ENCODE measurements at regions not wholly inside any gene's neighbourhood (a gene's known extent, or its start where the extent isn't known, plus 50 kb on each side); places are given as distances from the start of the nearest gene placed in this dataset.

DNA sequence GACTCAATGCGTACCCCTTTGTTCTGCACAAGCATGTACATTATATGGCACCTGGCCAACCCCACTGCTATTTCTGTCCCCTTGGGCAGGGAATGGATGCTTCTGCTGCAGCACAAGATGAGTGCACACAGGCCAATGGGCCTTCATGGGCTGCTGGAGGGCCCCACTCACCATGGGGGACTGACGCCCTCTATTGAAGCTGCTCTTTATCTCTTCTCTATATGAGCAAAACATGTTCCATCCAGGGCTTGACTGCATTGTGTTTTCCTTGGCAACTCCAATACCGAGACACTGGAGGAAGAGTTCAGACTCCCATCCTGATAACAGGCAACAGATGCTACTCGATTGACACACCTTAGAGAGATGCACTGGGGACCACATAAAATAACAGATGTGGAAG lies 251.6 kb upstream of the NCKAP5 start:
- DNase-seq = no peak
- intact Hi-C loops (cut with DNase I) = no loop called here

DNA sequence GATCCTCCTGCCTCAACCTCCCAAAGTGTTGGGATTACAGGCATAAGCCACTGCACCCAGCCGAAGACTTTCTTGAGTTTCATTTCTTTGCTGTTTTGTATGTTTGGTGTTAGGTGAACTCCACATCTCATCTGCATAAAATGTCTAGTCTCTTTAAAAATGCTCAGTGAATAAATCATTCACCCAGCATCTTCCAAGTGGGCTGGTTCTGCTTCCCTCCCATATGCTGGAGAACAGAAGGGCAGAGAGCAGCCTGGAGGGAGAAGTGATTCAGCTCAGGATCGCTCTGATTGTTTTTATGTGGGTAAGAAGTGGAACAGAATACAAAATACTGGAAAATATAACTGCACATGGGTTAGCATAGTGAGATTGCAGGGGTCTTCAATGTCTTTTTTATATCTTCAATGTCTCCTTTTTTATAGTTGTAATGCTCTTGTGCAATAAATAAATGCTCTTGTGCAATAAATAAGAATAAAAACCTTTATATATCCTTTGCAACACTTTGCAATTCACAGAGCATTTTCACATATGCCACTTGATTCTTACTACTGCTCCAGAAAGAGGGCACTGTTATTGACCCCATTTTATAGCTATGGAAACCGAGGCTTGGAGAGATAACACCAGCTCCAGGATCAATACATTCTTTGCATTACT lies 253.0 kb upstream of the NCKAP5 start:
- intact Hi-C loops (cut with DNase I) = no loop called here
- DNase-seq = no peak

DNA sequence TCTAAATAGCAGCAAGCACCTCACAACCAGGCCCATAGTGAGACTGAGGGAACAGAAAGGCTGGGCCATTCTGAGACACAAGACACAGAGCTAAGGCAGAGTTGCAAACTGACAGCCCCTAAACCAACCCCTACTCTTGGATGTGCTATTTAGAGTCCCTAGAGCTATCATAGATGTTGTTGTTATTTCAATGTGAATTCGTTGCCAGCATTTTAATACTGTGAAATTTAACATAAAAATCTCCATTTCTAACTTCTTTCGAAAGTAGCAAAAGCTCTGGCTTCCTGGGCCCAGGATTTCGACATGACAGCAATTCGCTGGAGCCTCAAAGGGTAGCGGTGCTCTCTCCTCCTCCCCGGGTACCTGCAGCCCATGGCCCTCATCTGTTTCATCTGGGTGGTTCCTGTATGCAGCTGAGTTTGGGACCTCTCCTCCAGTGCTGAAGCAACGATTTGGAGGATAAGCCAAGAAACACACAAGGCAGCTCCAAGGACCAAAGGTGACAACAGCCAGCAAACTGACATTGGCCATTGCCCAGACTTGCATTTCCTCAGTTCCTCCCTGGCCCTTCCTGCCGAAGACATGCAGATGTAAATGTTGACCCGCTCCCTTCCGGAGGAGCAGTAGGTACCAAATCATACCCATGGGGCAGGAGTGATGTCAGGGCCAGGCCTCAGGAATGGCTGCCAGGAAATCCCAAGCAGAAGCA lies 254.4 kb upstream of the NCKAP5 start:
- intact Hi-C loops (cut with DNase I) = no loop called here
- no peak for DNase-seq

DNA sequence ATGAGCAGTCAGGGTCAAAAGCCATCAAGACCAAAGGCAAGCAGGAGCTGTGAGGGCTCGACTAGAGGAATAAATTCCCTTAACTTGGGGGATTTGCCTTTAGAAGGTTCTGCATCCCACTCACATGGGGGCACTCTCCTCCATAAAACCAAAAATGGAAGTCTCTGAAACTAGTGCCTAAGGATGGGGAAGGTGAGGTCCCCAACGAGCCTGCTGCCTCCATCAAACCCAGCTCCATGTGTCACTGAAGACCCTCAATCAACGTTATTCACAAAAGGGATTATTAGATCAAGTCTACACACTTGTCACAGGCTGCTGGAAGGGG lies 254.9 kb upstream of the NCKAP5 start:
- intact Hi-C loops (cut with DNase I) = no loop called here
- DNase-seq = no peak

DNA sequence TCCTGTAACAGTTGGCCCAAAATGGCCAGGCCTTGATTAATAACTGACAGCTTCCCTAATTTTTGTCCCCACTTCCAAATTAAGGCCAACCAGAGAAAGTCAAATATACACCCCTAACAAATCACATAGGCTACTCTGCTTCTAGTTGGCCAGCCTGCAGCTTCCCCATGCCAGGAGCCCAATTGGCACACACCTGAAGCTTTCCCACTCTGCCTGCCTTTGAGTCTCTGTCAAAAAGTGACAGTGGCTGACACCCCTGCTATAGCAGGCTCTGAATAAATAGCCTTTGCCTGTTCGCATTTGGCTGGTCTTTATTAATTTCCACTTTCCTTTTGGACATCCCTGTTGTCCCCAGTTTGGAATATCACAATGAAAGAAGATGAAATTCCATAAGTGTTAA lies 256.6 kb upstream of the NCKAP5 start:
- intact Hi-C loops (cut with DNase I) = no loop called here
- DNase-seq = no peak

DNA sequence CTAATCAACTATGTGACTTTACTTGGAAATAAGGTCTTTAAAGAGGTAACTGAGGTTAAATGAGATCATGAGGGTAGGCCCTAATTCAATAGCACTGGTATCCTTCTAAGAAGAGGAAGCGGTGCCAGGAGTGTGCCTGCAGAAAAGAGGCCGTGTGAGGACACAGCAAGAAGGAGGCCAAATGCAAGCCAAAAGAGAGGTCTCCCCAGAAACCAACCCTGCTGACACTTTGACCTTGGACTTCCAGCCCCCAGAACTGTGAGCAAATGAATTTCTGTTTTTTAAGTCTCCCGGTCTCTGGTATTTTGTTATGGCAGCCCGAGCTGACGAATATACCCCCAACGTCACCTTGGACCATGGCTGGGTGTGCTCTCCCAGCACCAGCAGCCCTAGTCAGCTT lies 257.5 kb upstream of the NCKAP5 start:
- intact Hi-C loops (cut with DNase I) = no loop called here
- DNase-seq = no peak

DNA sequence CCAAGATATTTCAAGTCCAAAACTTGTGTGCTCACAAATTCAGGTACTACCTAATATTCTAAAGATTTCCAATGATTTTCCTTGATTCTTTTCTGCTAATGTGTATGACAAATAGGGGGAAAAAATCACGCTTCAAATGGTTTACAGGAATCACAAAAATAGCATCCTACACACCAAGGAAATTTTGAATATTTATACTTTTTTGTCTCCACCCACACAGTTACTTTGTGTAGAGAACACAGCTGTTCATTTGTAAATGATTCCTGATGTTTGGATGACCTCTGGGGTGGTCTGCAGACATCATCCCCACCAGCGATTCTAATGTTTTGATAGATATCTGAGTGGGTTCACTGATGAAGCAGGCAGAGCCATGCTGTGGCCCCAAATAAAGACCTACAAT lies 260.6 kb upstream of the NCKAP5 start:
- intact Hi-C loops (cut with DNase I) = no loop called here

DNA sequence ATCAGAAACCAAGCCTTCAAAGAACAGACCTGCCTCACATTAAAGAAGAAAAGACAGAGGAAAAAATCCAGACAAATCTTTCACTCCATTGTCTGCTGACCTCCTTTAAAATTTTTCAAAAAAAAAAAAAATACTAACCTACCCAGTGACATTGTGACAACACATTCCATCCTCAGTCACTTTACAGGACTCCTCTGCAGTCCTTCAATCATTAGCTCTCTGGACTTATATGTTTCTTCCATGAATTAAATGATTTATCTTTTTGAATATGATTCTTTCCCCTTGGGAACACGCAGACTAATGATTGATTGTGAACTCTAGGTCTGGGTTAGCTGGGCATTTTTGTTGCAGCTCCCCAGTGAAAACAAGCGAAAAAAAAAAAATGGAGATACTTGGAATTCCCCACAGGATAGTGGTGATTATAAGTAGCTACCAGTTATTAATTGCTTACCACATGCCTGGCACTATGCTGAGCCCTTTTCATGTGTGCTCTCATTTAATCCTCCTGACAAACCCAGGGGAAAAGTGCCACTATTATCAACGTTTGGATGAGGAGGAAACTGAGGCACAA lies 261.3 kb upstream of the NCKAP5 start:
- DNase-seq = no peak

More for the DNA sequence above, 260.6 kb upstream of the NCKAP5 start:
- DNase-seq = no peak

GRCh38 chr2:133833746-133834145 lies 265.5 kb upstream of the NCKAP5 start:
- intact Hi-C loops (cut with DNase I) = loop anchor here (10.0 kb wide), 1 partner anchor 1289 kb away; no protein-coding TSS in a partner anchor
- no peak for DNase-seq

More for the DNA sequence above, 261.3 kb upstream of the NCKAP5 start:
- intact Hi-C loops (cut with DNase I) = loop anchor here (10.0 kb wide), 1 partner anchor 1285 kb away; no protein-coding TSS in a partner anchor

DNA sequence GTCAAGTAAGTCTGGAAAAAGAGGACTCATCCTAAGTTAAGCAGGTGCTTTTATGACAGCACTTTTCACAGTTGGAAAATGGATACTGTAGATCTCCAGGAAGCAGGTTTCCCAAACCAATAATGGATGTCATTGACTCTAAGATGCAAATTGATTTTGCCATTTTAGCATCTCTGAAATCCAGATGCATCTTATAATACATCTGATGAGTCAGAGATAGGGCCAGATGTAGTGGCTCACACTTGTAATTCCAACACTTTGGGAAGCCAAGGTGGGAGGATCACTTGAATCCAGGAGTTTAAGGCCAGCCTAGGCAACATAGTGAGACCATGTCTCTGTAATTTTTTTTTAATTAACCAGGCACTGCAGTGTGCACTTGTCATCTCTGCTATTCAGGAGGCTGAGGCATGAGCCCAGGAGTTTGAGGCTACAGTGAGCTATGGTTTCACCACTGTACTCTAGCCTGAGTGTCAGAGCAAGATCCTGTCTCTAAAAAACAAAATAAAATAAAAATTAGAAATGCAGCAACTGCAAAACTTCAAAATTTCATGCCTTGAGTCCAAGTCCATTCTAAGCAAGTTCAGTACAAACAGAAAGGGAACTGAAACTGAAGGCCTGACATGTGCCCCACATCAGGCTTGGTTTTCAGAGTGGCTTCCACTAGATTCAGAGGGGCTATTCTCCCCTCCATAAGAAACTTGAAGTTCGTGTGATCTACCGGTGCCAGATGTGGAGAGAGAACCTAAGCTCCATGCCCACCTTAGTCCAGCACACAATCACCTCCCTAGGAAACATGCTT lies 267.8 kb upstream of the NCKAP5 start:
- peak in 1 of 42 donors; percentile 3 for DNase-seq
- intact Hi-C loops (cut with DNase I) = loop anchor here (10.0 kb wide), 1 partner anchor 1291 kb away; no protein-coding TSS in a partner anchor

DNA sequence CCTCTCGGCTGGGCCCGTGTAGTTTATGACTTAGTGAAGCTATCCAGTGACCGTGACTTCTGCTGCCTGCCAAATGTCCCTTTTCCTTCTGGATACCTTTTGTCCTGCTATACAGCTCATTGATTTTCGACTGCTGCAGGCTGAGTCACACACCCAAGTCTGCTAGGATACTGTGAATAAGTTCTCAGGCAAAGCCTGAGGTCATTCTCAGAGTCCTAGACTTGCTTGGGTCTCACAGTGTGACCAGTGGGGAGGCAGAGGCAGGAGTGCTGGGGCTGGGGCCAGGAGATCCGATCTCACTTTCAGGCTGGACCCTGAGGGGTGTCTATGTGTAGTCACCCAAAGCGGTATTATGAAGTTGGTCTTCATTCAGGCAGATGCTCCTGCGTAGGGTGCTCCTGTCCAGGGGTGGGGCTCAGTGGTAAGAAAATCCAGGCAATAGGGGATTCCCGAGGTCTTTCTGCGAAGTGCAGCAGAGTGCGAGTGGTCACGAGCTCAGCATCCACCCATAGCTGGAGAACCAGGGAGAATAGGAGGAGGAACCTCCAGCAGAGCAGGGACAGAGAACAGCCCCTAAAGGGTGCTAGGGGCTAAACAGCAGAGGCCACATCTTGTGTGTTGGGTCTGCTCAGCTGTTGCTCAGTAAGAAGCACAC lies 268.6 kb upstream of the NCKAP5 start:
- peak in 1 of 42 donors; percentile 21 for DNase-seq
- intact Hi-C loops (cut with DNase I) = loop anchor here (10.0 kb wide), 1 partner anchor 1292 kb away; no protein-coding TSS in a partner anchor

GRCh38 chr2:133837441-133838094 lies 269.3 kb upstream of the NCKAP5 start:
- DNase-seq = peak in 4 of 42 donors; percentile 13 to 44 (median 30)
- intact Hi-C loops (cut with DNase I) = loop anchor here (10.0 kb wide), 1 partner anchor 1293 kb away; no protein-coding TSS in a partner anchor

DNA sequence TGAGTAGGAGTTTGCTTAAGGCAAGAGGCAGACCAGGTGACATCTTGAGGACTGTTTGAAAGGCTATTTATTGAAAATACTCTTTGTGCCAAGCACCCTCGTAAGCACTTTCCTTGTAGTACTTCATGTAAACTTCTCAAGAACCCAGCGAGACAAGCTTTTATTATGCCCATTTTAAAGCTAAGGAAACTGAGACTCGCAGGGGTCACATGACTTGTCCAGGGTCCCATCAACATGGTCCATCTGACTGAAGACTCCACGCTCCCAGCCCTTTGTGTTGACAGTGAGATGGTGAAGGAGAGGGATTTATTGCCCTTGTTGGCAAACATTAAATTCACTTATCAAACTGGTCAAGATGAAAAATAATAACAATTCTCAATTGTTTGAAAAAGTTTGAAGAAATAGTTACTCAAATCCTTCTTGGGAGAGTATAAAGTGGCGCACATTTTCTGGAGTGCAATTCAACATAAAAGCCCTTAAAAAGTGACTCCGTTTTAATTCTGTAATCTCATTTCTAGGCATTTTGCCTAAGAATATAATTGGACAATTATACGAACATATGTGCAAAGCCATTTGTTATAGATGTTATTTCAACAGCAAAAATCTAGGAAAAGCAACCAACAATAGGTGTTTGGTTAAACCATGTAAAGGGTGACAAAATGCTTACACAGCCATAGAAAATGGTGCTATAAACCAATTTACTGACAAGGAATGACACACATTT lies 270.5 kb upstream of the NCKAP5 start:
- intact Hi-C loops (cut with DNase I) = loop anchor here (10.0 kb wide), 1 partner anchor 1294 kb away; no protein-coding TSS in a partner anchor
- peak in 1 of 42 donors; percentile 26 for DNase-seq

GRCh38 chr2:133839677-133840076 lies 271.4 kb upstream of the NCKAP5 start:
- intact Hi-C loops (cut with DNase I) = loop anchor here (10.0 kb wide), 1 partner anchor 1295 kb away; no protein-coding TSS in a partner anchor

GRCh38 chr2:133840761-133841160 lies 272.5 kb upstream of the NCKAP5 start:
- intact Hi-C loops (cut with DNase I) = no loop called here
- peak in 1 of 42 donors; percentile 17 for DNase-seq

More at GRCh38 chr2:133839677-133840076, 271.4 kb upstream of the NCKAP5 start:
- DNase-seq = no peak

DNA sequence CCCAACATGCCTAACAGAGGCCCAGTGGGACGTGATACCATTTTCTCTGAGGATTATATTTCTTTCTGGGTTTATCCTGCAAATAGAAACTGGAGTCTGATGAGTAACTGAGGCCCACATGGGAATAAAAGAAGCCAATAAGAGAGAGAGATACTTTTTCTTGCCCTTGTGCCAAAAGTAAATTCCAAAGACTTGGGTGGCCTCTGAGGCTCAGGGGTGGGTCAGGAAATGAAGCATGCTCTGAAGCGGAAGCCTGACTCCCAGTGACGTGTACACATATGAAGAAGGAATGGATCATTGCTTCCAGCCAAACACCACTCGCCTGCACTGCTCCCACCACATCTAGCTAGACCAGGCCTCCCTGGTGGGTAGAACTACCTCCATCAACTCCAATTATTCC lies 273.6 kb upstream of the NCKAP5 start:
- intact Hi-C loops (cut with DNase I) = no loop called here
- no peak for DNase-seq

- DNase-seq = no peak
- intact Hi-C loops (cut with DNase I) = no loop called here
Measured at GRCh38 chr2:133842446-133842845, 274.2 kb upstream of the NCKAP5 start.

- no peak for DNase-seq
Measured at GRCh38 chr2:133843091-133843490, 274.8 kb upstream of the NCKAP5 start.

More at GRCh38 chr2:133843091-133843490, 274.8 kb upstream of the NCKAP5 start:
- intact Hi-C loops (cut with DNase I) = no loop called here

Data from head of caudate nucleus (tissue), 42 donors.